ENCODE measurements at regions not wholly inside any gene's neighbourhood (a gene's known extent, or its start where the extent isn't known, plus 50 kb on each side); places are given as distances from the start of the nearest gene placed in this dataset.
"Not testable (repeated sequence)": the region's sequence is repeated elsewhere in the genome, so short reads cannot be mapped to it uniquely, and the experiment has no call there.

DNA sequence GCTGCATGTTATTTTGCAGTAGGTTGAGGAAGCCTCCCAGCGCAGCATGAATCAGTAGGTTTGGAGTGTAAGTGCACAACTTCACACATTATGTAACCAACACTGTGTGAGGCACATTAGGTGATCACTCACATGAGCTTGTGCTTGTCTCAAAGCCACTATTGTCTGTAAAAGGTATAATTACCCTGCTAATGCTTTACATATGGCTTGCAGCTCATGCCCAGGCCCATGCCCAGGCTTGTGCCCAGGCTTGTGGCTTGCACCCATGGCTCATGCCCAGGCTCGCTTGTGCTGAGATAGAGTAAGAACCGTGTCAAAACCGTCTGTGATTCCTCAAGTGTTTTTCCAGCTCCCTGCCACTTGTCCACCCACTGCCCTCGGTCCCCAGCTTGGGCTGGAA, 596.3 kb downstream of the LTN1 start:
- Histone ChIP-seq H3K9me3 (no peaks in the 10 kb centered on the region), H3K36me3 (no peaks in the 10 kb centered on the region), H3K27me3 (replicated peaks; ENCODE audit: insufficient read depth) (no peaks in the 10 kb centered on the region), H3K27ac (no peak overlapping the region), H3K4me3 (no peak overlapping the region), H3K4me1 (ENCODE audit: control insufficient read depth in 1 of 2, low read depth in 2 of 2) (no peaks in the 10 kb centered on the region)
- TF ChIP-seq, protein P1, sequence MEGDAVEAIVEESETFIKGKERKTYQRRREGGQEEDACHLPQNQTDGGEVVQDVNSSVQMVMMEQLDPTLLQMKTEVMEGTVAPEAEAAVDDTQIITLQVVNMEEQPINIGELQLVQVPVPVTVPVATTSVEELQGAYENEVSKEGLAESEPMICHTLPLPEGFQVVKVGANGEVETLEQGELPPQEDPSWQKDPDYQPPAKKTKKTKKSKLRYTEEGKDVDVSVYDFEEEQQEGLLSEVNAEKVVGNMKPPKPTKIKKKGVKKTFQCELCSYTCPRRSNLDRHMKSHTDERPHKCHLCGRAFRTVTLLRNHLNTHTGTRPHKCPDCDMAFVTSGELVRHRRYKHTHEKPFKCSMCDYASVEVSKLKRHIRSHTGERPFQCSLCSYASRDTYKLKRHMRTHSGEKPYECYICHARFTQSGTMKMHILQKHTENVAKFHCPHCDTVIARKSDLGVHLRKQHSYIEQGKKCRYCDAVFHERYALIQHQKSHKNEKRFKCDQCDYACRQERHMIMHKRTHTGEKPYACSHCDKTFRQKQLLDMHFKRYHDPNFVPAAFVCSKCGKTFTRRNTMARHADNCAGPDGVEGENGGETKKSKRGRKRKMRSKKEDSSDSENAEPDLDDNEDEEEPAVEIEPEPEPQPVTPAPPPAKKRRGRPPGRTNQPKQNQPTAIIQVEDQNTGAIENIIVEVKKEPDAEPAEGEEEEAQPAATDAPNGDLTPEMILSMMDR (IDR thresholded peaks at IDR 0.05) = no peak
- ATAC-seq (ENCODE audit: insufficient number of reproducible peaks, low FRiP score, low read depth) = no peak
- DNase-seq (ENCODE audit: low spot score) = no peak

DNA sequence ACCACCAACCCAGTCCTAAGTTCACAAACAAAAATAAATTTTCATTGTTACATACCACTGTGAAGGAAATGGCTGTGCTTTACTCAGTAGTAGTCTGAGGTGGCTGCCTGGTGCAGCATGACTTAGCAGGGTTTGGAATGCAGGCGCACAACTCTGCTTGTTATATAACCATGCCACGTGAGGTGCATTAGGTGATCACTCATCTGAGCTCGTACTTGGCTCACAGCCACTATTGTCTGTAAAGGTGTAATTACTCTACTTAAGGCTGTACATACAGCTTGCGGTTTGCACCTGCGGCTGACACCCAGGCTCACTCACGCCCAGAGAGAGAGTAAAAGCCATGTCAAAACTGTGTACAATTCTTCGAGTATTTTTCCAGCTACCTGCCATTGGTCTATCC, 599.4 kb downstream of the LTN1 start:
- TF ChIP-seq, protein P1 (IDR thresholded peaks at IDR 0.05) = no peak
- ATAC-seq (ENCODE audit: insufficient number of reproducible peaks, low FRiP score, low read depth) (no peak), DNase-seq (ENCODE audit: low spot score) (no peak)
- Histone ChIP-seq H3K9me3 (no peaks in the 10 kb centered on the region), H3K4me3 (no peak overlapping the region), H3K27me3 (replicated peaks; ENCODE audit: insufficient read depth) (no peaks in the 10 kb centered on the region), H3K36me3 (no peaks in the 10 kb centered on the region), H3K27ac (no peak overlapping the region), H3K4me1 (ENCODE audit: control insufficient read depth in 1 of 2, low read depth in 2 of 2) (no peaks in the 10 kb centered on the region)

DNA sequence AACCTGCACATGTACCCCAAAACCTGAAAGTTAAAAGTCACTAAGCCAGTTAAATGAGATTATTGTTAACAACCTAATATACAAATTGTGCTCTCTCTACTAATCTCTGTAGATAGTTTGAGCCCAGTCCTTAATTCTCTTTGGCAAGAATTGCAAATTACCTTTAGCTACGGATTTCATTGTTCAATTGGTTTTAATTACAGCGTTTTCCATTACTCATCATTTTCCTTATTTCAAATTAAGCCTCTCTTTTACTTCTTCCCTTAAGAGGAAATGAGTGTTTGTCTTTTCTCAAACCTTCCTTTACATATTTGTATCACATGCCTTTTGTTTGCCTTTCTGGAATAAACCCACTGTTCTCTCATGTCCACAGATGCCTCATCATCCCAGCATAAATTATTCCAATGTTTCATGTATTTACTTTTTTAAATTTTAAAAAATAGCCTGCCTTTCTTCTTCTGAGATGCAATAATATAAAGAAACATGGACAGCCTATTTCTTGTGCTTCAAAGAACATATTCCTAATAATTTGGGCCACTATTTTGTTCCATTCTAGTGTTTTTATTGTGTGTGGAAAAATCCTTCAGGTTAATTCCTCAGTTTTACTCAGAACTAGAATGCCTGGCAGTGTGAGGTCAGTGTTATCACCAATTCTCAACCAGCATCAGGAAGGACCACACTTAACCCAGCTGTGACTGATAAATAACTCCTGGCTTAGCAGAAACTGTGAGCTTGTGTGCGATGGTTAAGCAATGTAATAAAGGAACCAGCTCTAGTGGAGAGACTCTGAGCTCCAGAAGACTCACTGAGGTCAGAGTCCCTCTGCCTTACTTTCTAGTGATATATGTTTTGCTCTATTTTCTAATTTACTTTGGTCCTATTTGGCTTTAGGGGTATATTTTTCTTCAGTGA, 600.5 kb downstream of the LTN1 start:
- Histone ChIP-seq H3K36me3 (no peaks in the 10 kb centered on the region), H3K27ac (no peak overlapping the region), H3K4me1 (ENCODE audit: control insufficient read depth in 1 of 2, low read depth in 2 of 2) (no peaks in the 10 kb centered on the region), H3K9me3 (no peaks in the 10 kb centered on the region), H3K27me3 (replicated peaks; ENCODE audit: insufficient read depth) (no peaks in the 10 kb centered on the region), H3K4me3 (no peak overlapping the region)
- ATAC-seq (ENCODE audit: insufficient number of reproducible peaks, low FRiP score, low read depth) (no peak), DNase-seq (ENCODE audit: low spot score) (no peak)
- TF ChIP-seq, protein P1 (IDR thresholded peaks at IDR 0.05) = no peak

DNA sequence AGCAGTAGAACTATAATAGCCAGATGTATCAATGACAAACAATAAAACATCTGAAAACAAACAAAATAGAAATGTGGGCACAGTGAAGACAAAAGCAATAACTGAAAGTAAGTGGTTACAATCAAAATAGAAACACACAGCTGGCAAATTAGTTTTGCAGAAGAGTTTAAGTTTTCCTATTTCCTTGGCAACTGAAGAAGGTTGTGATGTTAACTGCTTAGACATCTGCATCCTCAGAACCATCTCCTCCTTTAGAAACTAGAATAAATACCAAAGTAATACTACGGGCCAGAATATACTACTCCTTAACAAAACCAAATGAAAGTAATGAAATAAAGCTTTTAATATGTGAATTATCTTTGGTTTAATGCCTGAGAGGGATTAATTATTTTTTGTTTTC, 605.5 kb downstream of the LTN1 start:
- no peak overlapping the region for H3K27ac ChIP-seq
- no peaks in the 10 kb centered on the region for H3K27me3 ChIP-seq (replicated peaks; ENCODE audit: insufficient read depth)
- H3K4me1 ChIP-seq (ENCODE audit: control insufficient read depth in 1 of 2, low read depth in 2 of 2) = no peaks in the 10 kb centered on the region
- no peak for ATAC-seq (ENCODE audit: insufficient number of reproducible peaks, low FRiP score, low read depth)
- no peaks in the 10 kb centered on the region for H3K9me3 ChIP-seq
- no peak overlapping the region for H3K4me3 ChIP-seq
- H3K36me3 ChIP-seq = no peaks in the 10 kb centered on the region
- DNase-seq (ENCODE audit: low spot score) = no peak
- TF ChIP-seq, protein P1 (IDR thresholded peaks at IDR 0.05) = no peak

DNA sequence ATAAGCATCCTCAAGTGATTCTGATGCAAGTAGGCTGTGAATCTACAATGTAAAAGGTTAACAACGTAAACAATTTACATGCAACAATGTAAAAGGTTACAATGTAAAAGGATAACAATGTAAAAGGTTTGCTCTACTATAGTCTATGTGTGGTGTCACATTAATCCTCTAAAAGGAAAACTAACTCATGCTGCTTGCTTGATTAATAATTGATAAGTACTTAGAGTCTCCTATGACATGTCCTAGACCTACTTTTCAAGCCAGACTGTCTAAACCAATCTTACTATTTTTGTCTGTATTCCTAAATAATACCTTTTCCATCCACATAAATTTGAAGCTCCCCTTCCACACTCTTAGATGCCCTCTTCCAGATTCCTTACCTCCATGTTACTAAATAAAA, 606.8 kb downstream of the LTN1 start:
- Histone ChIP-seq H3K27me3 (replicated peaks; ENCODE audit: insufficient read depth) (no peaks in the 10 kb centered on the region), H3K36me3 (no peaks in the 10 kb centered on the region), H3K9me3 (no peaks in the 10 kb centered on the region), H3K27ac (no peak overlapping the region), H3K4me3 (no peak overlapping the region), H3K4me1 (ENCODE audit: control insufficient read depth in 1 of 2, low read depth in 2 of 2) (no peaks in the 10 kb centered on the region)
- DNase-seq (ENCODE audit: low spot score) (no peak), ATAC-seq (ENCODE audit: insufficient number of reproducible peaks, low FRiP score, low read depth) (no peak)
- TF ChIP-seq, protein P1 (IDR thresholded peaks at IDR 0.05) = no peak

DNA sequence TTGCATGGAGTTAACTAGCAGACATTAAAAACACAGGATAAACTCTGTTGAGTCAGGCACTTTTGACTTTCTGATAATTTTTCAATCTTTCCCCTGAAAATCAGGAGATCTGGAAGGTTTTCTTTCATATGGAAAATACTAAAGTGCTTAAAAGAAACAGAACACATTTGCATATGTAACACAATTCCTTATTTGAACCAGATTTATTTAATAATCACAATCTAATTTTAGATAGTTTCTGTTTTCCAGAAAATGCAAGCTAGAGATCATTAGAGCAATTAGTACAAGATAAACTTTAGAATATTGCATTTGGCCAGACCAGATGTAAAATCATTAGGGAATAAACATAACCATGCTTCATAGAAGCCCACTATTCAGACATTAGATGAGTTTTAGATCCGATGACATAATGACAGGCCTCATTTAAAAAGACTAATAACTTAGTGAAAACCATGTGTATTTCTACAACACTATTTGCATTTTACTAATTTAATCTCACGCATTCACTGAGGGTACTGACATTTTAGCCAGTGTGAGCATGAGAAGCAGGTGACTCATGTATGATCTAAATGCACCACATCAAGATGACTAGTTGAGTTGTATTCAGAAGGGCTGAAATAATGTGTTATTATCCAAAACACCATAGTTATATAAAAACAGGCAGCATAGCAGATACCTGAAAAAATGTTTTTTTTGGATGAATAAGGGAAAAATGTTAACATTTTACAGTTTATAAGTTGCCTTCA, 611.5 kb downstream of the LTN1 start:
- H3K27ac ChIP-seq; H3K4me1 ChIP-seq (ENCODE audit: control insufficient read depth in 1 of 2, low read depth in 2 of 2); H3K27me3 ChIP-seq (replicated peaks; ENCODE audit: insufficient read depth); ATAC-seq (ENCODE audit: insufficient number of reproducible peaks, low FRiP score, low read depth); H3K4me3 ChIP-seq; H3K9me3 ChIP-seq; DNase-seq (ENCODE audit: low spot score); H3K36me3 ChIP-seq: not testable (repeated sequence)

Data from thoracic aorta (tissue), 2 donors.